ENCODE measurements at regions not wholly inside any gene's neighbourhood (a gene's known extent, or its start where the extent isn't known, plus 50 kb on each side); places are given as distances from the start of the nearest gene placed in this dataset.

DNA sequence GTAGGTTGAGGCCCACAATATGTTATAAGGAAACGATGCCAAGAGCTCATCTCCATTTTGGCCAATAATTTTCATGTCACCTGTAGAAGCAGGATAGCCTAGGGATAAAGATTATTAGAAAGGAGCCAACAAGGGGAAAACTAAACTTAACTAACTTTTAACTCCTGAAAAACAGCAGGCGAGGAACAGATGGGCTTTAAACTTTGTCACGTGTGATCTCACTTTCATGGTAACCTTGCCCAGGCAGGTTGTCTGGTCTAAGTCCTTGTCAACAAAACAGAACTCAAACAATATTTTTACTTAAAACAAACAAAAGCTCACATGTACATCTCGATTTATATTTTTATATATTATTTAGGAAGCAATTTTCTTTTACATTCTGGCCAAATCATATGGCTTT is 1672.0 kb downstream of the TP53TG3F start:
- H4K20me1 ChIP-seq (ENCODE audit: insufficient read depth): no peaks in the 10 kb centered on the region
- DNase-seq (ENCODE audit: low read depth, low spot score) (no peak), ATAC-seq (no peak)
- intact Hi-C loops (cut with micrococcal nuclease): no loop called here
- H3K9me3 ChIP-seq (ENCODE audit: control insufficient read depth in 1 of 2, insufficient read depth in 1 of 2, low read depth in 1 of 2, low read length in 2 of 2): peaks cover 6 to 17% of the 10 kb centered on the region in 2 experiments; a peak in 2 of 4 replicates
- H3K4me1 ChIP-seq (ENCODE audit: control insufficient read depth in 1 of 2, insufficient read depth in 2 of 2, low read length in 2 of 2): no peaks in the 10 kb centered on the region
- H2AFZ ChIP-seq (ENCODE audit: low read depth, low read length, poor library complexity, severe bottlenecking): no peak overlapping the region
- no peak overlapping the region for H3K4me3 ChIP-seq (replicated peaks in 1 of 2; ENCODE audit: low read depth in 1 of 2, low read length in 2 of 2)
- H3K9ac ChIP-seq (ENCODE audit: low read length): no peak overlapping the region
- ChIA-PET CTCF (no interaction called here), RAD21 (ENCODE audit: low non-redundant PET in 1 of 2, low total read pairs in 2 of 2, uncharacterized antibody in 2 of 2, unreplicated experiment in 2 of 2) (no interaction called here), POLR2A (no interaction called here)
- no peaks in the 10 kb centered on the region for H3K9me2 ChIP-seq (ENCODE audit: insufficient read depth)
- H3K27ac ChIP-seq (ENCODE audit: low read depth, low read length): no peak overlapping the region
- H3K27me3 ChIP-seq (ENCODE audit: insufficient read depth, low read length): no peaks in the 10 kb centered on the region
- TF ChIP-seq EZH2 (IDR thresholded peaks at IDR 0.05): no peak
- no peak for TF ChIP-seq TCF7L2 (IDR thresholded peaks at IDR 0.05; ENCODE audit: borderline replicate concordance, extremely low read depth, insufficient read depth, insufficient read length)
- TF ChIP-seq YY1 (IDR thresholded peaks at IDR 0.05; ENCODE audit: extremely low read depth, insufficient replicate concordance, low read depth, low read length): no peak
- TF ChIP-seq, protein P1, sequence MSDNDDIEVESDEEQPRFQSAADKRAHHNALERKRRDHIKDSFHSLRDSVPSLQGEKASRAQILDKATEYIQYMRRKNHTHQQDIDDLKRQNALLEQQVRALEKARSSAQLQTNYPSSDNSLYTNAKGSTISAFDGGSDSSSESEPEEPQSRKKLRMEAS (IDR thresholded peaks at IDR 0.05): no peak
- TF ChIP-seq ZNF274 (IDR thresholded peaks at IDR 0.05; ENCODE audit: low read depth, low read length): no peak
- TF ChIP-seq, protein P2, sequence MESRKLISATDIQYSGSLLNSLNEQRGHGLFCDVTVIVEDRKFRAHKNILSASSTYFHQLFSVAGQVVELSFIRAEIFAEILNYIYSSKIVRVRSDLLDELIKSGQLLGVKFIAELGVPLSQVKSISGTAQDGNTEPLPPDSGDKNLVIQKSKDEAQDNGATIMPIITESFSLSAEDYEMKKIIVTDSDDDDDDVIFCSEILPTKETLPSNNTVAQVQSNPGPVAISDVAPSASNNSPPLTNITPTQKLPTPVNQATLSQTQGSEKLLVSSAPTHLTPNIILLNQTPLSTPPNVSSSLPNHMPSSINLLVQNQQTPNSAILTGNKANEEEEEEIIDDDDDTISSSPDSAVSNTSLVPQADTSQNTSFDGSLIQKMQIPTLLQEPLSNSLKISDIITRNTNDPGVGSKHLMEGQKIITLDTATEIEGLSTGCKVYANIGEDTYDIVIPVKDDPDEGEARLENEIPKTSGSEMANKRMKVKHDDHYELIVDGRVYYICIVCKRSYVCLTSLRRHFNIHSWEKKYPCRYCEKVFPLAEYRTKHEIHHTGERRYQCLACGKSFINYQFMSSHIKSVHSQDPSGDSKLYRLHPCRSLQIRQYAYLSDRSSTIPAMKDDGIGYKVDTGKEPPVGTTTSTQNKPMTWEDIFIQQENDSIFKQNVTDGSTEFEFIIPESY (IDR thresholded peaks at IDR 0.05; ENCODE audit: extremely low read depth, insufficient replicate concordance, low read length): no peak
- no peak for TF ChIP-seq CBX3 (IDR thresholded peaks at IDR 0.05; ENCODE audit: low read depth)
- TF ChIP-seq POLR2AphosphoS5 (IDR thresholded peaks at IDR 0.05; ENCODE audit: low read depth, low read length): no peak
- TF ChIP-seq, protein P3, sequence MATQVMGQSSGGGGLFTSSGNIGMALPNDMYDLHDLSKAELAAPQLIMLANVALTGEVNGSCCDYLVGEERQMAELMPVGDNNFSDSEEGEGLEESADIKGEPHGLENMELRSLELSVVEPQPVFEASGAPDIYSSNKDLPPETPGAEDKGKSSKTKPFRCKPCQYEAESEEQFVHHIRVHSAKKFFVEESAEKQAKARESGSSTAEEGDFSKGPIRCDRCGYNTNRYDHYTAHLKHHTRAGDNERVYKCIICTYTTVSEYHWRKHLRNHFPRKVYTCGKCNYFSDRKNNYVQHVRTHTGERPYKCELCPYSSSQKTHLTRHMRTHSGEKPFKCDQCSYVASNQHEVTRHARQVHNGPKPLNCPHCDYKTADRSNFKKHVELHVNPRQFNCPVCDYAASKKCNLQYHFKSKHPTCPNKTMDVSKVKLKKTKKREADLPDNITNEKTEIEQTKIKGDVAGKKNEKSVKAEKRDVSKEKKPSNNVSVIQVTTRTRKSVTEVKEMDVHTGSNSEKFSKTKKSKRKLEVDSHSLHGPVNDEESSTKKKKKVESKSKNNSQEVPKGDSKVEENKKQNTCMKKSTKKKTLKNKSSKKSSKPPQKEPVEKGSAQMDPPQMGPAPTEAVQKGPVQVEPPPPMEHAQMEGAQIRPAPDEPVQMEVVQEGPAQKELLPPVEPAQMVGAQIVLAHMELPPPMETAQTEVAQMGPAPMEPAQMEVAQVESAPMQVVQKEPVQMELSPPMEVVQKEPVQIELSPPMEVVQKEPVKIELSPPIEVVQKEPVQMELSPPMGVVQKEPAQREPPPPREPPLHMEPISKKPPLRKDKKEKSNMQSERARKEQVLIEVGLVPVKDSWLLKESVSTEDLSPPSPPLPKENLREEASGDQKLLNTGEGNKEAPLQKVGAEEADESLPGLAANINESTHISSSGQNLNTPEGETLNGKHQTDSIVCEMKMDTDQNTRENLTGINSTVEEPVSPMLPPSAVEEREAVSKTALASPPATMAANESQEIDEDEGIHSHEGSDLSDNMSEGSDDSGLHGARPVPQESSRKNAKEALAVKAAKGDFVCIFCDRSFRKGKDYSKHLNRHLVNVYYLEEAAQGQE (IDR thresholded peaks at IDR 0.05; ENCODE audit: low read depth): no peak
- no peak for TF ChIP-seq JUND (IDR thresholded peaks at IDR 0.05)
- no peak for TF ChIP-seq POLR2A (IDR thresholded peaks at IDR 0.05; ENCODE audit: borderline replicate concordance, extremely low read depth, insufficient read depth, insufficient read length)
- no peak for TF ChIP-seq RAD21 (IDR thresholded peaks at IDR 0.05; ENCODE audit: low read depth)
- no peak for TF ChIP-seq SP1 (IDR thresholded peaks at IDR 0.05; ENCODE audit: low read depth)
- TF ChIP-seq, protein P4, sequence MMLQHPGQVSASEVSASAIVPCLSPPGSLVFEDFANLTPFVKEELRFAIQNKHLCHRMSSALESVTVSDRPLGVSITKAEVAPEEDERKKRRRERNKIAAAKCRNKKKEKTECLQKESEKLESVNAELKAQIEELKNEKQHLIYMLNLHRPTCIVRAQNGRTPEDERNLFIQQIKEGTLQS (IDR thresholded peaks at IDR 0.05): no peak
- TF ChIP-seq, protein P5, sequence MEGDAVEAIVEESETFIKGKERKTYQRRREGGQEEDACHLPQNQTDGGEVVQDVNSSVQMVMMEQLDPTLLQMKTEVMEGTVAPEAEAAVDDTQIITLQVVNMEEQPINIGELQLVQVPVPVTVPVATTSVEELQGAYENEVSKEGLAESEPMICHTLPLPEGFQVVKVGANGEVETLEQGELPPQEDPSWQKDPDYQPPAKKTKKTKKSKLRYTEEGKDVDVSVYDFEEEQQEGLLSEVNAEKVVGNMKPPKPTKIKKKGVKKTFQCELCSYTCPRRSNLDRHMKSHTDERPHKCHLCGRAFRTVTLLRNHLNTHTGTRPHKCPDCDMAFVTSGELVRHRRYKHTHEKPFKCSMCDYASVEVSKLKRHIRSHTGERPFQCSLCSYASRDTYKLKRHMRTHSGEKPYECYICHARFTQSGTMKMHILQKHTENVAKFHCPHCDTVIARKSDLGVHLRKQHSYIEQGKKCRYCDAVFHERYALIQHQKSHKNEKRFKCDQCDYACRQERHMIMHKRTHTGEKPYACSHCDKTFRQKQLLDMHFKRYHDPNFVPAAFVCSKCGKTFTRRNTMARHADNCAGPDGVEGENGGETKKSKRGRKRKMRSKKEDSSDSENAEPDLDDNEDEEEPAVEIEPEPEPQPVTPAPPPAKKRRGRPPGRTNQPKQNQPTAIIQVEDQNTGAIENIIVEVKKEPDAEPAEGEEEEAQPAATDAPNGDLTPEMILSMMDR (IDR thresholded peaks at IDR 0.05 in 2 of 3, conservative IDR thresholded peaks at IDR 0.05 in 1 of 3; ENCODE audit: borderline replicate concordance in 1 of 3, insufficient read depth in 1 of 3, low read depth in 2 of 3, low read length in 2 of 3): no peak
- no peaks in the 10 kb centered on the region for H3K79me2 ChIP-seq (ENCODE audit: insufficient read depth, low read length)
- no peaks in the 10 kb centered on the region for H3K36me3 ChIP-seq (ENCODE audit: control insufficient read depth in 1 of 2, insufficient read depth in 2 of 2, low read length in 2 of 2)
- no TSS peak for BruUV-seq (replicated peaks)
- H3K4me2 ChIP-seq (ENCODE audit: low read length): no peak overlapping the region

Data from HCT116 (cell line).